Lower leg skin (tissue), 4 donors: ENCODE measurements at regions not wholly inside any gene's neighbourhood (a gene's known extent, or its start where the extent isn't known, plus 50 kb on each side); places are given as distances from the start of the nearest gene placed in this dataset.

Source experiments
- DNase-seq, 2 donors: peaks; one replicate each; pipeline ENCODE4 v3.0.0-alpha.2; 2019; ENCODE audit warnings: low spot score in 2 of 2
- H3K4me3 ChIP-seq: fragments of 200-600 bp; sonication (generic); 2 replicates; pipeline ENCODE4 v1.5.1; 2017; ENCODE audit warnings: mild to moderate bottlenecking, low read depth; ENCODE audit not compliant: poor library complexity, severe bottlenecking
- CTCF ChIP-seq, 3 donors: fragments of 450-650 bp; IDR thresholded peaks; one replicate each; pipeline ENCODE4 v1.5.1; 2016; ENCODE audit warnings: antibody characterized with exemption in 3 of 3, mild to moderate bottlenecking in 3 of 3, moderate library complexity in 2 of 3
- POLR2A ChIP-seq, 2 donors: fragments of 450-650 bp; IDR thresholded peaks; one replicate each; pipeline ENCODE4 v1.6.1; 2016 to 2017; ENCODE audit warnings: antibody characterized with exemption in 2 of 2, mild to moderate bottlenecking in 1 of 2, moderate library complexity in 1 of 2
- intact Hi-C: fragments of 100-400 bp; cut with DNase I; formaldehyde crosslinking; loops from one replicate; pipeline ENCODE4 v1.15.0; 2023; ENCODE audit warnings: low total_unique reads

GRCh38 chr6:27528714-27529113, 55.8 kb upstream of the ZNF184 start:
- intact Hi-C loops, result no loop called here
- no peak for TF ChIP-seq POLR2A (IDR thresholded peaks at IDR 0.05)
- TF ChIP-seq CTCF (IDR thresholded peaks at IDR 0.05), result no peak
- no peak overlapping the region for H3K4me3 ChIP-seq
- DNase-seq, result no peak
